ENCODE measurements at regions not wholly inside any gene's neighbourhood (a gene's known extent, or its start where the extent isn't known, plus 50 kb on each side); places are given as distances from the start of the nearest gene placed in this dataset.
"Not testable (repeated sequence)": the region's sequence is repeated elsewhere in the genome, so short reads cannot be mapped to it uniquely, and the experiment has no call there.

GRCh38 chr10:121380211-121380610, 218.0 kb downstream of the FGFR2 start:
- DNase-seq (ENCODE audit: low read depth): no peak

DNA sequence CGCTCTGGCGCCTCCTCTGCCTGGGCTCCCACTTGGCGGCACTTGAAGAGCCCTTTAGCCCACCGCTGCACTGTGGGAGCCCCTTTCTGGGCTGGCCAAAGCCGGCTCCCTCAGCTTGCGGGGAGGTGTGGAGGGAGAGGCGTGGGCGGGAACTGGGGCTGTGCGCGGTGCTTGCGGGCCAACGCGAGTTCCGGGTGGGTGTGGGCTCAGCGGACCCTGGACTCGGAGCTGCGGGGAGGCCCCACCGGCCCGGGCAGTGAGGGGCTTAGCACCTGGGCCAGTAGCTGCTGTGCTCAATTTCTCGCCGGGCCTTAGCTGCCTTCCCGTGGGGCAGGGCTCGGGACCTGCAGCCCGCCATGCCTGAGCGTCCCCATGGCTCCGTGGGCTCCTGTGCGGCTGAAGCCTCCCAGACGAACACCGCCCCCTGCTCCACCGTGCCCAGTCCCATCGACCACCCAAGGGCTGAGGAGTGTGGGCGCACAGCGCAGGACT, 216.2 kb downstream of the FGFR2 start:
- not testable (repeated sequence) for DNase-seq (ENCODE audit: low read depth)

DNA sequence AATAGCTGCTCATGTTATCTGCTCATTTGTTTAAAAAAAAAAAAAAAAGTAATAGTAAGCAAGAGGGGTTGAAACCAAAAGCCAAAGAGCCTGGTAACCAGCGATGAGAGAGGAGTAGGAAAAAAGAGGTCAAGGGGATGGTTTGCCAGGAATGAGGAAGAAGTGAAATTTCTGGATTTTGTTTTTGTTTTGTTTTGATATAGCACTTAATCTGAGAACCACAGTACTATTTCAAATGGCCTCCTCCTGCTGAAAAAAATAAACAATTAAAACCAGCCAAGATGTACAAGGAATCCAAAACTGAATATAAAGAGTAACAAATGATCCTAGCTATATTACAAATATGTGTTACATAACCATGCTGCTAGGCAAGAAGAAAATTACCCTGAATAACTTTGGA, 213.1 kb downstream of the FGFR2 start:
- DNase-seq (ENCODE audit: low read depth): no peak

GRCh38 chr10:121392657-121393056, 205.6 kb downstream of the FGFR2 start:
- DNase-seq (ENCODE audit: low read depth): no peak

- no peak for DNase-seq (ENCODE audit: low read depth)
Measured at GRCh38 chr10:121393522-121393921, 204.7 kb downstream of the FGFR2 start.

- not testable (repeated sequence) for DNase-seq (ENCODE audit: low read depth)
Measured at GRCh38 chr10:121400507-121400906, 197.7 kb downstream of the FGFR2 start.

DNA sequence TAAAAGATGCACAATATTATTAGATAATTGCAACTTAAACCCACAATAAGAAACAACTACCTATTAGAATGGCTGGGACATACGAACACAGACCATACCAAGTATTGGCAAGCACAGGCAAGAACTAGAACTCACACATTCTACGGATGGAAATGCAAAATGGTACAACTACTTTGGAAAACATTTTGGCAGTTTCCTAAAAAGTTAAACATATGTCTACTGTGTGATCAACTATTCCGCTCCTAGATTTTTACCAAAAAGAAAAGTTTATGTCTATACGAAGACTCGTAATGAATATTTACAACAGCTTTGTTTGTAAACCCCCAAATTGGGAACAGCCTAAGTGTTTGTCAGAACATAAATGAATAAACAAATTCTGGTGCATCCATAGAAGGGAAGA, 194.7 kb downstream of the FGFR2 start:
- DNase-seq (ENCODE audit: low read depth): no peak

- no peak for DNase-seq (ENCODE audit: low read depth)
Measured at GRCh38 chr10:121404611-121405010, 193.6 kb downstream of the FGFR2 start.

GRCh38 chr10:121405096-121405495, 193.1 kb downstream of the FGFR2 start:
- DNase-seq (ENCODE audit: low read depth): no peak

GRCh38 chr10:121405549-121405948, 192.7 kb downstream of the FGFR2 start:
- DNase-seq (ENCODE audit: low read depth): no peak

GRCh38 chr10:121405953-121406352, 192.3 kb downstream of the FGFR2 start:
- no peak for DNase-seq (ENCODE audit: low read depth)

- DNase-seq (ENCODE audit: low read depth): no peak
Measured at GRCh38 chr10:121406823-121407545, 191.3 kb downstream of the FGFR2 start.

DNA sequence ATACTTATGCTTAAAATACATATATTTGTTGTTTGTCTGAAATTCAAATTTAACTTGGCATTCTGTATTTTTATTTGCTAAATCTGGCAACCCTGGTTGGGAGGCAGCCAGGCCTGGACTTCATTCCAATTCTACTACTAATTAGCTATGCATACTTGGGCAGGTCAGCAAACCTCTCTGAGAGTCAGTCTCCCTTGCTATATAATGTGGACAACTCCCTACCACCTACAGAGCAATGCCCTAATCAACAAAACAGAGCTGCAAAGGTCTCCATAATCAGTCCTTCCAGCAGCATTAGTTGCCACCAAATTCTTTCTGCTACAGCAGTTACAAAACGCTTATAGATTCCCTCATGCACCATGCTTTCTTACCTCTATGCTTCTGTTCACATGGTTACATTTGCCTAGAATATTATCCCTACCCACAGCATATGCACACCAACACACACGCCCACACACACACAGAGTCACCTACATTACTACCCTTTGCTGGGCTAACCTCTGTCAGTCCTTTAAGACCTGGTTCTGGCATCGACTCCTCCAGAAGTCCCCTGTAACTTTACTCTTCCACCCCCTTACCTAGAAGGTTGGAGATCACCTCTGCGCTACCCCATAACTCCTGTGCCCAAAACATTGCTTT, 188.7 kb downstream of the FGFR2 start:
- DNase-seq (ENCODE audit: low read depth): no peak

DNA sequence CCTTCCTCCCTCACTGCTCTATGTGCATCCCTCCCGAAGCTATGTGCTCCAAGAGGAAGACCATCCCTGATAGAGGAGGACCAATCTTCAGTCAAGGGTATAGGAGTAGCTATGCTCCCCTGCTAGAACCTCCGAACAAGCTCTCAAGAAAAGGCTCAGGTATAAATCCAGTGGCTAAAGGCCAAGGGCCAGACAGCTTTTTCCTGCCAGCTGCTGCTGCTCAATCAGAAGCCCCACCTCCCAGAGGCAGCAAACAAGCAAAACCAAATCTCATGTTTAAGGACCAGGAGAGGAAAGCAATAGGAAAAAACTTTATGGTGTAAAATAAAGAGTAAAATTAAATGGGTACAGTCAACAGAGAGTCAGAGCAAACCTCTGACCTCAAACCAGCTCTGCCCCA, 187.2 kb downstream of the FGFR2 start:
- no peak for DNase-seq (ENCODE audit: low read depth)

- no peak for DNase-seq (ENCODE audit: low read depth)
Measured at GRCh38 chr10:121413951-121414350, 184.3 kb downstream of the FGFR2 start.

DNA sequence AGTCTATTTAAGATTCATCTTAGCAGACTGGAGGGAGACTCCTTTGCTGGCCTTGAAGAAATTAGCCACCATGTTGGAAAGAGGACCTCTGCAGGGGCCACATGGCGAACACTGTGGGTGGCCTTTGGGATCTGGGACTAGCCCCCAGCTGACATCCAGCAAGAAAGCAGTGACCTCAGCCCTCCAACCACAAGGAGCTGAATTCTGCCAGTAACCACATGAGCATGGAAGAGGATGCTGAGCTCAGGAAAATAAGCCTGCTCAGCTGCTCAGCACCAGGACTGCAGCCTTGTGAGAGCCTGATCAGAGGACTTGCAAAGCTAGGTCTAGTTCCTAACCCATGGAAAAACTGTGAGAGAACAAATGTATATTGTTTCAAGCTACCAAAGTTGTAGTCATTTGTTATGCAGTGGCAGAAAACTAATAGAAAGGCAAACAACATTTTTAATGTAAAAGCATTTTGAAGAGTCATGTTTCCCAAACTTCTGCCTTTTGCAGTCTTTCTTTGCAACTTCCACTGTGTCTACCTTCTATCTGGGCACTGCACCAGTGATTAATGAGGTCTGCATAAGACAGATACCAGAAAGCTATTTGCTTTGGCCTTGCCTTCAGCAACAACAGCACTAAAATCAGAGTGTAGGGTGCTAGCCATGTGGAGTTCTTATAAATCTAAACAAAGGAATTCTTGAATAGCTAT, 183.7 kb downstream of the FGFR2 start:
- no peak for DNase-seq (ENCODE audit: low read depth)

DNA sequence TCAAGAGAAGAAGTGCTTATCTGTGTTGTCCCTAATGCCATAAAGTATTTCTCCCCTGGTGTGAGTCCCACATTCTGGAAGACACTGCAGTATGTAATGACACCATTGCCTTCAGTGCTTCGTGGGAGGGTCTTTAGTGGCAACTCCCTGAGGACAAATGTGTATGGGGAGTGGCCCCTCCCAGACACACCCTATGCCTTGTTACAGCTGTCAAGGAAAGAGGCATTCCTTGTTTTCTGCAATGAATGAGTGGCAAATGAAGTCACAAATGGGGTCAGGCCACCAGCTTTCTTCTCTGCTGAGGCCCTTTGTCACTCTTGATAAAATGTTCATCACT, 183.2 kb downstream of the FGFR2 start:
- DNase-seq (ENCODE audit: low read depth): no peak

GRCh38 chr10:121416071-121416470, 182.2 kb downstream of the FGFR2 start:
- no peak for DNase-seq (ENCODE audit: low read depth)

DNA sequence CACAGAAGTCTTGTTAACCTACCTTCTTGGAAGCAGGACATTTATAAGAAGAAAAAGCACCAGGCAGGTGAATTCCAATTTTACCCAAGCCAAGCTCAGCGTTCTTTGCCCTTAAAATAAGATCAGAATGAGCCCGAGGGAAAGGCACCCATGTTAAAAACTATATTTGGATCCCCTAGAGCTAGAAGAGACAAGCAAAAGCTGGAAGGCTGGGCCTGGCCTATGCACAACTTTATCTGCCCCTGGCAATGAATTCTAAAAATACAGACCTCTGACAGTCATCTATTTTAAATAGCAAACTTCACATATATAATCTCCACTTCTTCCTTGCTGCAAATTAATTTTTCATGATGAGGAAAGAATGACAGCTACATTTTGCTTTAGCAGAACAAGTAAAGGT, 180.9 kb downstream of the FGFR2 start:
- no peak for DNase-seq (ENCODE audit: low read depth)

DNA sequence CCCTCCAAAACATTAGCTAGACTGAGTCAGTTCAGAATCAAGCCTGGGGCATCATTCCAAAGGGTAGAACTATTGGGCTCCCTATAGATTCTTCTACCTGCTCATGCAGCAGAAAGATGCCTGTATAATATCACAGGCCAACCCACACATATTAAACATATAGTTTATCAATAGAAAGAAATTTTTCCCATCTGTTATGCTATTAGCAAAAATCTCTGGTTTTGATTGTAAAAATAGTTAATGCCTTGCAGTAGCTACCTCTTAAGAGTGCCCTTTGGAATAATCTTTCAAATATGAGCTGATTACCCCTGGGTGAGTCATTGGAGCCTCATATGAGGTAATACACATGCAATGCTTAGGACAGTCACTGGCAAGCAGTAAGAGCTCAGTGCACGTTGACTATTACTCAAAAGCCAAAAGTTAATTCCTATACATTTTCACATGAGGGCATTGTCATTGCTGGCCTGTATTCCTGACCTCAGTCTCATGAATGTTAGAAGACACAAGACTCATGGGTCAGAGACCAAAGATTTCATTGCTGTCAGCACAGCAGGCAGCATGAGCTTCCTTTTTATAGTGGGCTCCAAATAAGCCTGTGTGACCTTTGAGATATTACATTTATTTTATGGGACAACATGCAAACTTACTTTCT, 180.0 kb downstream of the FGFR2 start:
- DNase-seq (ENCODE audit: low read depth): no peak

DNA sequence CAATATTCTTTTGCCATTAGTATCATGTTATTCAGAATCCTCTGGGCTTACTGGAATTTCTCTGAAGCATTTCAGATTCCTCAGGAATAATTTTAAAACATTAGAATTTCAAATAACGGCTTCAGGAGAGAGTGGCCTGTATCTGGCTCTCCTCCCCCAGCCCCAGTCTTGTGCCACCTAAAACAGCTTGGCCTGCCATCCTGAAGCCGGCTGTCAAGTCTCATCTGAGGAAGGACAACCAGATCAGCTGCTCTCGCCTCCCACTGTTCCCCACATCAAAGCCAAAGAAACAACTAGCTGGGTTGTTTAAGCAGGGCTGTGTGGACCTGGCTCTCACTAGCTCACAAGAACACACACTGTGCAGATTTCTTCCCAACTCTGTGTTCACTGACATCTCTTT, 178.2 kb downstream of the FGFR2 start:
- DNase-seq (ENCODE audit: low read depth): no peak

- DNase-seq (ENCODE audit: low read depth): no peak
Measured at GRCh38 chr10:121422096-121422495, 176.1 kb downstream of the FGFR2 start.

- DNase-seq (ENCODE audit: low read depth): no peak
Measured at GRCh38 chr10:121425623-121426022, 172.6 kb downstream of the FGFR2 start.
